Endothelial cell of umbilical vein (primary cell): ENCODE measurements at regions not wholly inside any gene's neighbourhood (a gene's known extent, or its start where the extent isn't known, plus 50 kb on each side); places are given as distances from the start of the nearest gene placed in this dataset.

Experiments used
- BruUV-seq: library from RNA; stranded (reverse); fragments of 400-500 nt; replicated peaks from 2 replicates; lab custom pipeline; 2021; lab: Mats Ljungman, UMichigan
- CTCF ChIA-PET: fragments of 300-600, 350-600 bp; sonication (Branson Sonifier 250); formaldehyde crosslinking; loops from one replicate; lab custom pipeline; 2021; ENCODE audit warnings: antibody characterized with exemption, inconsistent platforms; lab: Charles Lee
- POLR2A ChIA-PET: fragments of 300-600, 350-600 bp; sonication (Branson Sonifier 250); formaldehyde crosslinking; loops from one replicate; lab custom pipeline; 2021; ENCODE audit warnings: antibody characterized with exemption, inconsistent platforms; lab: Charles Lee
- DNase-seq: peaks from one replicate; pipeline ENCODE4 v3.0.0-alpha.2; 2011; ENCODE audit warnings: low read depth, low spot score
- FAIRE-seq: peaks from 2 replicates; lab custom pipeline; 2011; peaks lifted over from hg19 to GRCh38; lab: Jason Lieb, UNC
- H2AFZ ChIP-seq: 2 replicates; pipeline ENCODE4 v1.6.0; 2012; ENCODE audit warnings: low read depth, low read length, control low read depth, inconsistent platforms
- H3K27ac ChIP-seq: 2 replicates; pipeline ENCODE4 v1.5.1; 2011; ENCODE audit warnings: low read depth, mild to moderate bottlenecking, control low read depth, low read length, moderate library complexity; ENCODE audit not compliant: insufficient read depth
- H3K27me3 ChIP-seq, 2 experiments: 2 replicates each; pipeline versions ENCODE4 v1.6.0 to v1.6.1; 2011; ENCODE audit warnings: low read length in 2 of 2, mixed read lengths in 1 of 2; ENCODE audit not compliant: control insufficient read depth in 2 of 2, insufficient read depth in 2 of 2
- H3K36me3 ChIP-seq, 2 experiments: 2 replicates in 1 of 2; 3 replicates in 1 of 2; pipeline ENCODE4 v1.5.1; 2011; ENCODE audit warnings: low read length in 2 of 2, mild to moderate bottlenecking in 1 of 2, moderate library complexity in 1 of 2; ENCODE audit not compliant: control insufficient read depth in 2 of 2, insufficient read depth in 2 of 2; ENCODE audit errors: extremely low read depth in 1 of 2
- H3K4me1 ChIP-seq: 3 replicates; pipeline ENCODE4 v1.5.1; 2011; ENCODE audit warnings: mild to moderate bottlenecking, low read length; ENCODE audit not compliant: control insufficient read depth, insufficient read depth; ENCODE audit errors: extremely low read depth
- H3K4me2 ChIP-seq: 2 replicates; pipeline ENCODE4 v1.6.1; 2011; ENCODE audit warnings: low read length, control low read depth, mixed read lengths; ENCODE audit not compliant: insufficient read depth
- H3K4me3 ChIP-seq, 3 experiments: fragments of 200-600 bp in 1 of 3; sonication (generic), shearing (Covaris generic) in 1 of 3; replicated peaks in 1 of 3; 2 replicates each; pipeline ENCODE4 v1.5.1; 2011 to 2016; ENCODE audit warnings: control low read depth in 3 of 3, low read length in 3 of 3, mild to moderate bottlenecking in 2 of 3, inconsistent platforms in 1 of 3, low read depth in 1 of 3, moderate library complexity in 1 of 3; ENCODE audit not compliant: insufficient read depth in 1 of 3
- H3K79me2 ChIP-seq: 2 replicates; pipeline ENCODE4 v1.6.0; 2012; ENCODE audit warnings: low read length, inconsistent platforms; ENCODE audit not compliant: control insufficient read depth, insufficient read depth
- H3K9ac ChIP-seq: replicated peaks from 2 replicates; pipeline ENCODE3; 2011; ENCODE audit warnings: low read length, control low read depth; ENCODE audit not compliant: insufficient read depth; ENCODE audit errors: extremely low read depth
- H3K9me1 ChIP-seq: replicated peaks from 3 replicates; pipeline ENCODE4 v1.6.0; 2011; ENCODE audit warnings: mild to moderate bottlenecking, low read length; ENCODE audit not compliant: control insufficient read depth, insufficient read depth; ENCODE audit errors: extremely low read depth
- H3K9me3 ChIP-seq: replicated peaks from 2 replicates; pipeline ENCODE4 v1.5.1; 2012; ENCODE audit warnings: low read length, inconsistent platforms; ENCODE audit not compliant: control insufficient read depth, insufficient read depth
- H4K20me1 ChIP-seq: replicated peaks from 2 replicates; pipeline ENCODE3; 2011; ENCODE audit warnings: mild to moderate bottlenecking, low read length; ENCODE audit not compliant: control insufficient read depth, insufficient read depth; ENCODE audit errors: extremely low read depth
- CTCF ChIP-seq, 2 donors: IDR thresholded peaks; 1 replicate in 1 of 2; 2 replicates in 1 of 2; pipeline ENCODE4 v1.5.1; 2011; ENCODE audit warnings: low read length in 2 of 2, mild to moderate bottlenecking in 2 of 2, moderate library complexity in 2 of 2, control low read depth in 1 of 2, inconsistent platforms in 1 of 2, low read depth in 1 of 2; ENCODE audit not compliant: insufficient read depth in 1 of 2; ENCODE audit errors: extremely low read depth in 1 of 2
- EZH2 ChIP-seq: IDR thresholded peaks from 2 replicates; pipeline ENCODE4 v1.6.1; 2012; ENCODE audit warnings: borderline replicate concordance, low read depth, mild to moderate bottlenecking, moderate library complexity, low read length, inconsistent platforms; ENCODE audit not compliant: severe bottlenecking
- FOS ChIP-seq: IDR thresholded peaks from 2 replicates; pipeline ENCODE4 v1.6.1; 2011; ENCODE audit warnings: mild to moderate bottlenecking, low read length, moderate library complexity, borderline replicate concordance; ENCODE audit not compliant: insufficient read depth
- GATA2 ChIP-seq: IDR thresholded peaks from 2 replicates; pipeline ENCODE4 v1.7.0; 2011; ENCODE audit warnings: low read depth, mild to moderate bottlenecking, moderate library complexity, mixed read lengths, low read length; ENCODE audit not compliant: insufficient read length, insufficient read depth
- JUN ChIP-seq: IDR thresholded peaks from 2 replicates; pipeline ENCODE4 v1.6.1; 2011; ENCODE audit warnings: borderline replicate concordance, low read depth; ENCODE audit not compliant: insufficient read length, insufficient read depth
- MYC ChIP-seq: IDR thresholded peaks from one replicate; pipeline ENCODE4 v1.6.1; 2011; ENCODE audit warnings: mild to moderate bottlenecking, low read depth, low read length
- POLR2A ChIP-seq: IDR thresholded peaks from 2 replicates; pipeline ENCODE4 v1.6.1; 2012; ENCODE audit warnings: low read depth, mild to moderate bottlenecking, control low read depth, low read length
- POLR2AphosphoS5 ChIP-seq: IDR thresholded peaks from 2 replicates; pipeline ENCODE4 v1.6.1; 2012; ENCODE audit warnings: low read depth, mild to moderate bottlenecking, control low read depth, low read length, moderate library complexity; ENCODE audit not compliant: insufficient read depth
- dilution Hi-C: fragments of 300-500 bp; cut with MboI; formaldehyde crosslinking; loops from one replicate; pipeline ENCODE4 v1.15.0; 2019; ENCODE audit warnings: low sequenced_read_pairs; ENCODE audit not compliant: extremely low pct_ligation_motif_present
- intact Hi-C: fragments of 100-400 bp; cut with micrococcal nuclease; formaldehyde crosslinking; loops from one replicate; pipeline ENCODE4 v1.10.0; 2022
- TF ChIP-seq, protein P1 (sequence below): IDR thresholded peaks from 2 replicates; pipeline ENCODE4 v1.6.1; 2011; ENCODE audit not compliant: insufficient read depth, insufficient read length

DNA sequence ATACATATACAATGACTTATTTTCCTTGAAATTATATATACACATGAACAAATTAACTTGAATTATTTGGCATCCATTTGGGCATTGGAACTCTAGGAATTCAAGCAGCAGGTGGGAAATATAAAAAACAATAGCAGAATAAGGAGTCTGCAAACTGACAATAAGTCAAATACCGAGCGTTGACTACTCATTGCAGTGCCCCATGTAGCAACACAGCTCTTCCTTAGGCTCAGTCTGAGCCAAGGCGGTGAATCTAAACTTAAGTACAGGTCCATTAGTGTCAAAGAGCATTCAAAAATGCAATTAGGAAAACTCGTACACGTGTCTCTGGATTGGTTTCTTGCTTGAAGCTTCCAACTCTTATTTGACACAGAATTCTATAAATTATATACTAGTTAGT, 462.5 kb upstream of the KLF12 start:
- Histone ChIP-seq H3K9me3 (no peaks in the 10 kb centered on the region), H3K27ac (no peak overlapping the region), H3K27me3 (peaks cover 0 to 6% of the 10 kb centered on the region in 2 experiments), H2AFZ (no peak overlapping the region), H3K9me1 (no peaks in the 10 kb centered on the region), H3K4me3 (no peak overlapping the region), H4K20me1 (no peaks in the 10 kb centered on the region), H3K4me1 (no peaks in the 10 kb centered on the region), H3K9ac (no peak overlapping the region), H3K4me2 (no peak overlapping the region), H3K79me2 (no peaks in the 10 kb centered on the region), H3K36me3 (no peaks in the 10 kb centered on the region)
- CTCF ChIA-PET: interaction anchor here (0.6 kb wide), 1 partner anchor 404 kb away, joined by 3 read pairs; no protein-coding TSS in a partner anchor
- DNase-seq (no peak), FAIRE-seq (no peak)
- dilution Hi-C loops: no loop called here
- BruUV-seq: no TSS peak
- POLR2A ChIA-PET: no interaction called here
- intact Hi-C loops: no loop called here
- TF ChIP-seq MYC (no peak), CTCF (IDR thresholded peaks at IDR 0.05; ENCODE audit: extremely low read depth in 1 of 2, insufficient read depth in 1 of 2, low read depth in 1 of 2, low read length in 2 of 2) (no peak), EZH2 (no peak), FOS (no peak), POLR2AphosphoS5 (no peak), JUN (no peak), POLR2A (no peak), GATA2 (no peak)
- TF ChIP-seq, protein P1, sequence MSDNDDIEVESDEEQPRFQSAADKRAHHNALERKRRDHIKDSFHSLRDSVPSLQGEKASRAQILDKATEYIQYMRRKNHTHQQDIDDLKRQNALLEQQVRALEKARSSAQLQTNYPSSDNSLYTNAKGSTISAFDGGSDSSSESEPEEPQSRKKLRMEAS: no peak
